Nephron progenitor cell (in vitro differentiated cells): ENCODE measurements at regions not wholly inside any gene's neighbourhood (a gene's known extent, or its start where the extent isn't known, plus 50 kb on each side); places are given as distances from the start of the nearest gene placed in this dataset.

Experiments
- DNase-seq: peaks from one replicate; pipeline ENCODE4 v3.0.0; 2021
- H3K27ac Mint-ChIP-seq: 2 replicates; pipeline ENCODE4 v1.8.0; 2021; ENCODE audit warnings: mild to moderate bottlenecking, moderate library complexity, mixed read lengths
- H3K27me3 Mint-ChIP-seq: 2 replicates; pipeline ENCODE4 v1.8.0; 2021; ENCODE audit warnings: mild to moderate bottlenecking, low read depth, mixed read lengths; ENCODE audit not compliant: poor library complexity
- H3K36me3 Mint-ChIP-seq: 2 replicates; pipeline ENCODE4 v1.8.0; 2021; ENCODE audit warnings: low read depth, mixed read lengths
- H3K4me1 Mint-ChIP-seq: 2 replicates; pipeline ENCODE4 v1.8.0; 2021; ENCODE audit warnings: mixed read lengths
- H3K4me3 Mint-ChIP-seq: 2 replicates; pipeline ENCODE4 v1.8.0; 2021; ENCODE audit warnings: mild to moderate bottlenecking, moderate library complexity, mixed read lengths
- H3K9me3 Mint-ChIP-seq: 2 replicates; pipeline ENCODE4 v1.8.0; 2021; ENCODE audit warnings: mild to moderate bottlenecking, moderate library complexity, mixed read lengths
- CTCF ChIP-seq: fragments of 200-600 bp; sonication (generic); IDR thresholded peaks from 2 replicates; pipeline ENCODE4 v1.5.0; 2021; ENCODE audit warnings: antibody characterized with exemption

GRCh38 chr5:6321078-6321477 lies 57.3 kb downstream of the MED10 start:
- no peak for DNase-seq
- H3K4me1 Mint-ChIP-seq, result no peaks in the 10 kb centered on the region
- no peak for TF ChIP-seq CTCF
- H3K27me3 Mint-ChIP-seq, result peaks cover 39% of the 10 kb centered on the region
- peaks cover 4% of the 10 kb centered on the region for H3K9me3 Mint-ChIP-seq
- no peak overlapping the region for H3K27ac Mint-ChIP-seq
- H3K4me3 Mint-ChIP-seq, result no peak overlapping the region
- no peaks in the 10 kb centered on the region for H3K36me3 Mint-ChIP-seq

DNA sequence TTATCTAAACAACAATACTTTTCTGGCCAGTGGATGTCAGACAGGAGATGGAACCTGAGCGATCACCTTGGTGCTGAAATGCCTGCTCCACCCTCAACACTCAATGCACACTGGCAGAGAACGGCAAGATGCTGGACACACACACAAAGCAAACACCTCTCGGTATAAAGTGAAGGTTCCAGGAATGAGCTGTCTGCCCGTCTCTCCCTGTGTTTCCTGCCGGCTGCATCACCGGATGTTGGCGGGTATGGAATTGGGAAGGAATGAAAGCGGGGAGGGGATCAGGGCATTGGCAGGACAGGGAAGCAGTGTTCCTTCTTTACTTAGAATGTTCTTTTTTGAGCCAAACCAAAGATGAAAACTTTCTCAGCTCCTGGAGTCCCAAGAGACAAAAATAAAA lies 59.2 kb downstream of the MED10 start:
- Mint-ChIP-seq H3K4me1 (no peaks in the 10 kb centered on the region), H3K4me3 (no peak overlapping the region), H3K27ac (no peak overlapping the region), H3K27me3 (peaks cover 37% of the 10 kb centered on the region), H3K36me3 (no peaks in the 10 kb centered on the region), H3K9me3 (peaks cover 4% of the 10 kb centered on the region)
- DNase-seq, result no peak
- no peak for TF ChIP-seq CTCF

DNA sequence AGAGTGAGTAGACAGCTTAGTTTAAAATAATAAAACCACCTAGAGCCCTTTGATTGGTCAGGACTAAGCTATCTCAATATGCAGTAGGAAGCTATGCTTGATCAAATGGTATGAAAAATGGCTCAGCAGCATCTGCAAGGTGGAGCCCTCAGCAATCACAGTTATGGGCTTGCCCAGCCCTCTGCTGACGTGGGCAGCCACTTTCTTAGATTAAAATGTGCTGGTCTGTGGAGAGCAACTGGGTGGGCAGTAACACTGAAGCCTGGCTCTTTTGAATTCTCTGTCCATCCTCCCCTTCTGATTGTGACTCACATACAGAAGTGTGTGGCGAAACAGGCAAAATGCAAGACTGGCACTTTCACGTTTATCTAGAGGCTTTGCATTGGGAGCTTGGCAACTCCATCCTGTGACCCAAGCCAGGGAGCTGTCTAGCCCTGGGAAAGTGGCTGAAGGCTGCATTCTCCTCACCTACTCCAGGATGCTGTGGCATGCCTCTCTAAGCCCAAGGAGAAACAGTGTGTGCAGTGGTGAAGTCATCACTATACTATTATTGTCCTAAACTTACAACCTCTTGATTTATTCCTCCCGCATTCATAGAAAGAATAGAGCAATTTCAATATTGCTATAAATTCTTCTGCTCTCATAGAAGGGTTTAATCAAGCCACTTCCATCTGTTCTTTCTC lies 61.1 kb downstream of the MED10 start:
- Mint-ChIP-seq H3K27me3 (peaks cover 38% of the 10 kb centered on the region), H3K36me3 (no peaks in the 10 kb centered on the region), H3K9me3 (peaks cover 4% of the 10 kb centered on the region), H3K27ac (no peak overlapping the region), H3K4me1 (no peaks in the 10 kb centered on the region), H3K4me3 (no peak overlapping the region)
- TF ChIP-seq CTCF, result no peak
- DNase-seq, result no peak

DNA sequence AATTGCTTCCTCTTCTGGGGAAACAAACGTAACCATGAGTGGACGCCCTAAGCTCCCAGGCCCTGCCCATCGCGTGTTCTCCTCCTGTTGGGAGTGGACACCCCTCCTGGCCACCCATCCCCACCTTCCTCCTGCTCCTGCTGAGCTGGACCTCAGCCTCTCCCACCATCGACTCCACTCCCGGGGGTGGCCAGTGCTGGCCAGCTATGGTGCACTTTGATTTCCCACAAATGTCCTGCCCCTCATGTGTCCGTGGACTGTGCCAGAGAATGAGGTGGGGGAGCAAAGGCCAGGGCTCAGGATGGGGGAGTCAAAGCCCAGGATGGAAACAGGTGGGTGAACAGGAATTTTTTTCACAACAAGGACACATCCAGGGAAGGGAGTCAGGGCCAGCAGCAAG lies 62.8 kb downstream of the MED10 start:
- no peak for TF ChIP-seq CTCF
- H3K4me1 Mint-ChIP-seq, result no peaks in the 10 kb centered on the region
- no peaks in the 10 kb centered on the region for H3K36me3 Mint-ChIP-seq
- no peak overlapping the region for H3K27ac Mint-ChIP-seq
- H3K9me3 Mint-ChIP-seq, result no peaks in the 10 kb centered on the region
- H3K27me3 Mint-ChIP-seq, result peaks cover 39% of the 10 kb centered on the region
- no peak overlapping the region for H3K4me3 Mint-ChIP-seq
- no peak for DNase-seq

DNA sequence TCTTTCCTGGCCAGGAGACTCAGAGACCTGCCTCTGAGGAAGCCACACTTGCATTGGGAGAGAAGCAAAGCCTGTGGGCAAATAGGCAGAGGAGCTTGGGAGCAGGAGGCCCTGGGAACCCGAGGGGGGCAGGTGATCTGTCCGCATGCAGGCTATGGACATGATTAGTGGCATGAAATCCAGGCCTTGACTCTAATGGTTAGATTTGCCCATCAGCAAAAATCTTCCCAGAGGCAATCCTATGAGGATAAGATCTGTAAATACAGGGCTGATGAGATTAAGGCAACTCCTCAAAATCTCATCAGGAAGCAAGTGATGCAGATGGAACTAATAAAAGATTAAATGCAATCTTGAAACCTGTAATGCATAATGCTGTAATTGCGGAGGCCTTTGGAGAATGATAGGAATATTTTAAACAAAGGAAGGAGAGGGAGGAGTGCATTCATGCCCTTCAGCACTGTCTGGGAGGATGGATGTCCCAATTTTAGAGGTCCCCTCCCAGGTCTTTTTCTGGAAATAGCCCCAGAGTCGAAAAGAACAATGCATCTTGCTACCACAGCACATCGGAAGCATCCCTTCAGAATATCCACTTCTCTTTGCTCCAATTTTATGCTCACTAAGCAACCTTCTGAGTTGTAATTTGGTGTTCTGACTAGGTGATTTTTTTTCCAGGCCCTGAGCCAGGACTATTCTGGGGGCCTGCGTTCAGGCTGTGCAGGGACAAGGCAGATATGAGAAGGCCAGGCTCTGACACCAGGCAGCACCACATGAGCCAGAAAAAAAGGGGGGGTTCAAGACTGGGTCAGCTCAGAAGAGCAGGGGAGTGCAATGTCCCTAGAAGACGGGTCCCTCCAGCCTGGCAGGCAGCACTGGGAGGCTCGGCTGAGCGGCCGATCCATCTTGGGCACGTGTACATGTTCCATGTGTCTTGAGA lies 66.5 kb downstream of the MED10 start:
- H3K9me3 Mint-ChIP-seq, result no peaks in the 10 kb centered on the region
- H3K36me3 Mint-ChIP-seq, result no peaks in the 10 kb centered on the region
- TF ChIP-seq CTCF, result no peak
- H3K27ac Mint-ChIP-seq, result no peak overlapping the region
- H3K4me1 Mint-ChIP-seq, result no peaks in the 10 kb centered on the region
- DNase-seq, result no peak
- no peak overlapping the region for H3K4me3 Mint-ChIP-seq
- H3K27me3 Mint-ChIP-seq, result peaks cover 35% of the 10 kb centered on the region
